GM18517 (cell line): ENCODE measurements at regions not wholly inside any gene's neighbourhood (a gene's known extent, or its start where the extent isn't known, plus 50 kb on each side); places are given as distances from the start of the nearest gene placed in this dataset.
"Not testable (repeated sequence)": the region's sequence is repeated elsewhere in the genome, so short reads cannot be mapped to it uniquely, and the experiment has no call there.

Experiments
- ATAC-seq: cut with Tn5 transposase; IDR thresholded peaks from one replicate; pipeline ENCODE4 v1.9.1; 2021; ENCODE audit warnings: mild to moderate bottlenecking, moderate library complexity; ENCODE audit not compliant: unreplicated experiment

- no peak for ATAC-seq
Measured at GRCh38 chr6:14765106-14765505, 480.8 kb upstream of the JARID2 start.

GRCh38 chr6:14765721-14766390 is 480.0 kb upstream of the JARID2 start:
- ATAC-seq, result no peak

GRCh38 chr6:14766391-14766994 is 479.4 kb upstream of the JARID2 start:
- ATAC-seq, result no peak

- ATAC-seq, result no peak
Measured at GRCh38 chr6:14767226-14767625, 478.6 kb upstream of the JARID2 start.

- no peak for ATAC-seq
Measured at GRCh38 chr6:14770040-14770439, 475.8 kb upstream of the JARID2 start.

GRCh38 chr6:14770572-14770971 is 475.3 kb upstream of the JARID2 start:
- no peak for ATAC-seq

GRCh38 chr6:14771016-14771415 is 474.9 kb upstream of the JARID2 start:
- no peak for ATAC-seq

- ATAC-seq, result no peak
Measured at GRCh38 chr6:14772188-14772587, 473.7 kb upstream of the JARID2 start.

- no peak for ATAC-seq
Measured at GRCh38 chr6:14775528-14775927, 470.3 kb upstream of the JARID2 start.

- ATAC-seq, result no peak
Measured at GRCh38 chr6:14776307-14776706, 469.6 kb upstream of the JARID2 start.

- ATAC-seq, result no peak
Measured at GRCh38 chr6:14781772-14782525, 463.9 kb upstream of the JARID2 start.

GRCh38 chr6:14782921-14783464 is 462.9 kb upstream of the JARID2 start:
- ATAC-seq, result not testable (repeated sequence)

- ATAC-seq, result no peak
Measured at GRCh38 chr6:14783594-14783993, 462.3 kb upstream of the JARID2 start.

GRCh38 chr6:14784596-14785492 is 461.0 kb upstream of the JARID2 start:
- no peak for ATAC-seq

- no peak for ATAC-seq
Measured at GRCh38 chr6:14785493-14785790, 460.4 kb upstream of the JARID2 start.

- no peak for ATAC-seq
Measured at GRCh38 chr6:14786008-14786407, 459.9 kb upstream of the JARID2 start.

- ATAC-seq, result no peak
Measured at GRCh38 chr6:14786455-14786854, 459.4 kb upstream of the JARID2 start.

- no peak for ATAC-seq
Measured at GRCh38 chr6:14787250-14787649, 458.6 kb upstream of the JARID2 start.

- ATAC-seq, result no peak
Measured at GRCh38 chr6:14787677-14788076, 458.2 kb upstream of the JARID2 start.

- ATAC-seq, result no peak
Measured at GRCh38 chr6:14789996-14790395, 455.9 kb upstream of the JARID2 start.

- no peak for ATAC-seq
Measured at GRCh38 chr6:14790976-14791375, 454.9 kb upstream of the JARID2 start.
